ENCODE measurements at regions not wholly inside any gene's neighbourhood (a gene's known extent, or its start where the extent isn't known, plus 50 kb on each side); places are given as distances from the start of the nearest gene placed in this dataset.

DNA sequence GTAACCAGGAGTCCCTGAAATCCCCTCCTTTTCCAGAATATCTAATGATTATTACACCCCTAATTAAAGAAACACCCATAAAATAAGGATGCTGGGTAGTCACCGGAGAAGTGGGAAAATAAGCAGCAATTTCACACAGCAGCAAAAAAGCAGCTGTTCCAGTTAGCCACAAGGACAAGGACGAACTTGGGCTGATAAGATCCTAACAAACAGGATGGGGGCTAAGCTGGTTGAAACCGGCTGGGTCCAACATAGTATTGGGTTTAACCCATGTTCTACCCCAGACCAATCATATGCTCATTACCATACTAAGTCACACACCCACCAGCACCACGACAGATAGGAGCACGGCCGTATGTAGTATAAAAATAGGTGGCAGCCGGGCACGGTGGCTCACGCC, 100.7 kb downstream of the RPL10L start (continued):
- TF ChIP-seq ZNF281 (CRISPR knock-in tag; IDR thresholded peaks at IDR 0.05) (no peak), USF1 (CRISPR knock-in tag; IDR thresholded peaks at IDR 0.05) (no peak), IRF2 (CRISPR knock-in tag; IDR thresholded peaks at IDR 0.05; ENCODE audit: borderline replicate concordance, low read depth) (no peak), GTF2I (CRISPR knock-in tag; conservative IDR thresholded peaks at IDR 0.05) (no peak), CREM (CRISPR knock-in tag; IDR thresholded peaks at IDR 0.05) (no peak), FOXP4 (CRISPR knock-in tag; IDR thresholded peaks at IDR 0.05) (no peak), ELF4 (CRISPR knock-in tag; IDR thresholded peaks at IDR 0.05; ENCODE audit: low read depth) (no peak), ZNF121 (CRISPR knock-in tag; IDR thresholded peaks at IDR 0.05) (no peak), PREB (CRISPR knock-in tag; IDR thresholded peaks at IDR 0.05; ENCODE audit: borderline replicate concordance) (no peak), CREB1 (CRISPR knock-in tag; IDR thresholded peaks at IDR 0.05) (no peak)

GRCh38 chr14:46540986-46541385, 110.6 kb downstream of the RPL10L start:
- CTCF ChIA-PET = no interaction called here
- H3K27ac Mint-ChIP-seq = no peak overlapping the region
- H3K4me1 Mint-ChIP-seq = no peaks in the 10 kb centered on the region
- H3K36me3 Mint-ChIP-seq = peaks cover 8% of the 10 kb centered on the region; the same call in 1 of the 2 replicates
- POLR2A ChIA-PET = no interaction called here
- no peak overlapping the region for H3K4me3 Mint-ChIP-seq
- H3K27me3 Mint-ChIP-seq (ENCODE audit: low read depth) = no peaks in the 10 kb centered on the region
- peaks cover 25% of the 10 kb centered on the region for H3K9me3 Mint-ChIP-seq
- DNase-seq (ENCODE audit: low spot score) (no peak), ATAC-seq (no peak)
- TF ChIP-seq ZSCAN18 (CRISPR knock-in tag; IDR thresholded peaks at IDR 0.05) (no peak), NFATC4 (CRISPR knock-in tag; IDR thresholded peaks at IDR 0.05) (no peak), GRHL2 (CRISPR knock-in tag; IDR thresholded peaks at IDR 0.05; ENCODE audit: insufficient replicate concordance, severe bottlenecking) (no peak), ELF4 (CRISPR knock-in tag; IDR thresholded peaks at IDR 0.05; ENCODE audit: low read depth) (no peak), USF1 (CRISPR knock-in tag; IDR thresholded peaks at IDR 0.05) (no peak), AFF4 (CRISPR knock-in tag; IDR thresholded peaks at IDR 0.05; ENCODE audit: borderline replicate concordance) (no peak), ZNF138 (CRISPR knock-in tag; conservative IDR thresholded peaks at IDR 0.05) (no peak), AR (CRISPR knock-in tag; IDR thresholded peaks at IDR 0.05) (no peak), EMX1 (CRISPR knock-in tag; IDR thresholded peaks at IDR 0.05) (no peak), ZNF671 (CRISPR knock-in tag; IDR thresholded peaks at IDR 0.05) (no peak), CREB1 (CRISPR knock-in tag; IDR thresholded peaks at IDR 0.05) (no peak), IRF2 (CRISPR knock-in tag; IDR thresholded peaks at IDR 0.05; ENCODE audit: borderline replicate concordance, low read depth) (no peak)
